ENCODE measurements at regions not wholly inside any gene's neighbourhood (a gene's known extent, or its start where the extent isn't known, plus 50 kb on each side); places are given as distances from the start of the nearest gene placed in this dataset.

- no peak for TF ChIP-seq GATA3 (IDR thresholded peaks at IDR 0.05; ENCODE audit: low read depth, low read length)
- TF ChIP-seq GATA2 (IDR thresholded peaks at IDR 0.05; ENCODE audit: low read depth, low read length): no peak
Measured at GRCh38 chr3:18835021-18835420, 313.3 kb upstream of the KCNH8 start.

All from SH-SY5Y (cell line).